Neural cell (in vitro differentiated cells): ENCODE measurements at regions not wholly inside any gene's neighbourhood (a gene's known extent, or its start where the extent isn't known, plus 50 kb on each side); places are given as distances from the start of the nearest gene placed in this dataset.

ENCODE experiments used
- H2AFZ ChIP-seq: fragments of 200-600, 300-800 bp; sonication (generic), shearing (Covaris generic); 2 replicates; pipeline ENCODE4 v1.6.0; 2014; ENCODE audit warnings: low read depth, mild to moderate bottlenecking, antibody characterized with exemption, low read length, moderate library complexity
- H3F3A ChIP-seq: fragments of 200-600 bp; shearing (Covaris generic); 2 replicates; pipeline ENCODE4 v1.6.1; 2016; ENCODE audit warnings: mild to moderate bottlenecking, moderate library complexity, mixed read lengths, antibody characterized with exemption, low read length; ENCODE audit not compliant: insufficient read depth, poor library complexity, severe bottlenecking
- H3K27ac ChIP-seq: fragments of 200-600, 300-800 bp; sonication (generic), shearing (Covaris generic); 2 replicates; pipeline ENCODE4 v1.5.1; 2014; ENCODE audit warnings: mild to moderate bottlenecking, low read length, moderate library complexity
- H3K27me3 ChIP-seq: fragments of 300-800, 200-600 bp; sonication (generic), shearing (Covaris generic); 2 replicates; pipeline ENCODE4 v1.6.0; 2014; ENCODE audit warnings: mild to moderate bottlenecking, low read depth, low read length, moderate library complexity; ENCODE audit not compliant: insufficient read depth
- H3K36me3 ChIP-seq: fragments of 300-800, 200-600 bp; sonication (generic), shearing (Covaris generic); 2 replicates; pipeline ENCODE4 v1.5.1; 2014; ENCODE audit warnings: mild to moderate bottlenecking, antibody characterized with exemption, low read length, moderate library complexity; ENCODE audit not compliant: insufficient read depth
- H3K4me2 ChIP-seq: fragments of 300-800, 200-600 bp; sonication (generic), shearing (Covaris generic); 2 replicates; pipeline ENCODE4 v1.6.0; 2014; ENCODE audit warnings: mild to moderate bottlenecking, low read length
- H3K4me3 ChIP-seq: fragments of 300-800, 200-600 bp; sonication (generic), shearing (Covaris generic); 2 replicates; pipeline ENCODE4 v1.5.1; 2014; ENCODE audit warnings: mild to moderate bottlenecking, low read length, moderate library complexity
- H3K79me2 ChIP-seq: fragments of 200-600 bp; shearing (Covaris generic); replicated peaks from 2 replicates; pipeline ENCODE4 v1.6.0; 2014; ENCODE audit warnings: mild to moderate bottlenecking, low read length, moderate library complexity; ENCODE audit not compliant: insufficient read depth
- H3K9ac ChIP-seq: fragments of 300-800, 200-600 bp; sonication (generic), shearing (Covaris generic); 2 replicates; pipeline ENCODE4 v1.6.1; 2016; ENCODE audit warnings: mild to moderate bottlenecking, low read length, mixed read lengths
- H3K9me2 ChIP-seq: fragments of 200-600 bp; shearing (Covaris generic); 2 replicates; pipeline ENCODE4 v1.6.1; 2016; ENCODE audit warnings: mild to moderate bottlenecking, low read length, mixed read lengths; ENCODE audit not compliant: insufficient read depth
- H3K9me3 ChIP-seq: fragments of 200-600, 300-800 bp; sonication (generic), shearing (Covaris generic); 2 replicates; pipeline ENCODE4 v1.6.1; 2016; ENCODE audit warnings: mild to moderate bottlenecking, mixed run types, low read length, moderate library complexity, mixed read lengths
- H4K20me1 ChIP-seq: fragments of 200-600 bp; shearing (Covaris generic); 2 replicates; pipeline ENCODE4 v1.6.1; 2016; ENCODE audit warnings: mild to moderate bottlenecking, mixed run types; ENCODE audit not compliant: insufficient read depth
- CTCF ChIP-seq: fragments of 450-650 bp; IDR thresholded peaks from 2 replicates; pipeline ENCODE4 v1.5.1; 2014; ENCODE audit warnings: antibody characterized with exemption, mild to moderate bottlenecking, moderate library complexity; ENCODE audit not compliant: poor library complexity, severe bottlenecking
- EP300 ChIP-seq: fragments of 450-650 bp; conservative IDR thresholded peaks from 2 replicates; pipeline ENCODE4 v1.6.1; 2014; ENCODE audit warnings: antibody characterized with exemption, mild to moderate bottlenecking, moderate library complexity; ENCODE audit not compliant: poor library complexity, severe bottlenecking
- EZH2 ChIP-seq: fragments of 200-600, 300-800 bp; shearing (Covaris generic), sonication (generic); IDR thresholded peaks from 2 replicates; pipeline ENCODE4 v1.6.1; 2014; ENCODE audit warnings: antibody characterized with exemption, low read length, borderline replicate concordance, mild to moderate bottlenecking; ENCODE audit not compliant: insufficient read depth, poor library complexity, severe bottlenecking
- MXI1 ChIP-seq: fragments of 450-650 bp; conservative IDR thresholded peaks from 2 replicates; pipeline ENCODE4 v1.6.1; 2014; ENCODE audit warnings: antibody characterized with exemption, mild to moderate bottlenecking; ENCODE audit not compliant: poor library complexity, severe bottlenecking
- POLR2AphosphoS5 ChIP-seq: IDR thresholded peaks from 2 replicates; pipeline ENCODE4 v1.6.1; 2012
- RAD21 ChIP-seq: fragments of 450-650 bp; conservative IDR thresholded peaks from 2 replicates; pipeline ENCODE4 v1.6.1; 2014; ENCODE audit warnings: antibody characterized with exemption, mild to moderate bottlenecking, moderate library complexity
- REST ChIP-seq: IDR thresholded peaks from 2 replicates; pipeline ENCODE4 v1.6.1; 2012; ENCODE audit warnings: borderline replicate concordance
- SMC3 ChIP-seq: fragments of 450-650 bp; conservative IDR thresholded peaks from 2 replicates; pipeline ENCODE4 v1.6.1; 2014; ENCODE audit warnings: antibody characterized with exemption, mild to moderate bottlenecking, moderate library complexity; ENCODE audit not compliant: poor library complexity
- TAF1 ChIP-seq: IDR thresholded peaks from 2 replicates; pipeline ENCODE4 v1.6.1; 2012; ENCODE audit warnings: low read depth

GRCh38 chr15:95457520-95457919, 873.0 kb upstream of the NR2F2 start:
- H3F3A ChIP-seq, result no peaks in the 10 kb centered on the region
- no peak overlapping the region for H3K27ac ChIP-seq
- H2AFZ ChIP-seq, result no peak overlapping the region
- no peaks in the 10 kb centered on the region for H4K20me1 ChIP-seq
- TF ChIP-seq REST (no peak), TAF1 (no peak), CTCF (no peak), SMC3 (no peak), EP300 (no peak), POLR2AphosphoS5 (no peak), MXI1 (no peak), EZH2 (no peak), RAD21 (no peak)
- no peaks in the 10 kb centered on the region for H3K9me3 ChIP-seq
- H3K79me2 ChIP-seq, result no peaks in the 10 kb centered on the region
- H3K9me2 ChIP-seq, result no peaks in the 10 kb centered on the region
- no peak overlapping the region for H3K9ac ChIP-seq
- H3K4me2 ChIP-seq, result no peak overlapping the region
- H3K36me3 ChIP-seq, result no peaks in the 10 kb centered on the region
- no peaks in the 10 kb centered on the region for H3K27me3 ChIP-seq
- H3K4me3 ChIP-seq, result no peak overlapping the region

GRCh38 chr15:95458721-95459120, 871.8 kb upstream of the NR2F2 start:
- no peak overlapping the region for H2AFZ ChIP-seq
- no peak overlapping the region for H3K27ac ChIP-seq
- no peaks in the 10 kb centered on the region for H3K9me3 ChIP-seq
- no peaks in the 10 kb centered on the region for H3F3A ChIP-seq
- H3K36me3 ChIP-seq, result no peaks in the 10 kb centered on the region
- H3K79me2 ChIP-seq, result no peaks in the 10 kb centered on the region
- H3K4me2 ChIP-seq, result no peak overlapping the region
- H3K4me3 ChIP-seq, result no peak overlapping the region
- no peaks in the 10 kb centered on the region for H4K20me1 ChIP-seq
- H3K27me3 ChIP-seq, result no peaks in the 10 kb centered on the region
- TF ChIP-seq EP300 (no peak), REST (no peak), TAF1 (no peak)
- H3K9me2 ChIP-seq, result no peaks in the 10 kb centered on the region
- H3K9ac ChIP-seq, result no peak overlapping the region
